ENCODE measurements at regions not wholly inside any gene's neighbourhood (a gene's known extent, or its start where the extent isn't known, plus 50 kb on each side); places are given as distances from the start of the nearest gene placed in this dataset.

GRCh38 chrX:124736553-124737270, 390.3 kb downstream of the SH2D1A start:
- in situ Hi-C loops (cut with MboI; ENCODE audit: low sequenced_read_pairs): no loop called here
- ATAC-seq (ENCODE audit: low read depth): no peak

More at GRCh38 chrX:124736553-124737270, 390.3 kb downstream of the SH2D1A start:
- H3K4me3 ChIP-seq (ENCODE audit: insufficient read depth, low read depth, low read length): no peak overlapping the region
- H4K20me1 ChIP-seq (ENCODE audit: insufficient read depth, low read length): no peaks in the 10 kb centered on the region
- no peak for DNase-seq
- H4K8ac ChIP-seq (ENCODE audit: low read depth in 2 of 2, low read length in 2 of 2): no peak overlapping the region
- no peak overlapping the region for H3K56ac ChIP-seq (ENCODE audit: extremely low read depth, insufficient read depth, low read length)
- no peak overlapping the region for H3K9ac ChIP-seq (ENCODE audit: low read depth, low read length)
- H3K23ac ChIP-seq (ENCODE audit: low read depth, low read length): no peak overlapping the region
- dilution Hi-C loops (cut with HindIII; ENCODE audit: low sequenced_read_pairs, unreplicated experiment) (no loop called here), intact Hi-C loops (cut with micrococcal nuclease) (no loop called here)
- no peaks in the 10 kb centered on the region for H3K9me1 ChIP-seq (ENCODE audit: insufficient read depth, low read length)
- ChIA-PET CTCF (no interaction called here), POLR2A (ENCODE audit: unreplicated experiment) (no interaction called here)
- TF ChIP-seq CTCF (conservative IDR thresholded peaks at IDR 0.05; ENCODE audit: low read depth, low read length): no peak
- TF ChIP-seq MXI1 (IDR thresholded peaks at IDR 0.05; ENCODE audit: borderline replicate concordance, low read depth, low read length): no peak
- no peak for TF ChIP-seq MAZ (IDR thresholded peaks at IDR 0.05; ENCODE audit: borderline replicate concordance, low read depth, low read length)
- no peak for TF ChIP-seq BHLHE40 (IDR thresholded peaks at IDR 0.05; ENCODE audit: low read depth, low read length)
- TF ChIP-seq RFX5 (IDR thresholded peaks at IDR 0.05; ENCODE audit: low read depth, low read length): no peak
- H3K4me1 ChIP-seq (ENCODE audit: control insufficient read depth, insufficient read depth, low read length): no peaks in the 10 kb centered on the region
- no peak overlapping the region for H2BK120ac ChIP-seq (ENCODE audit: low read depth, low read length)
- H3K14ac ChIP-seq (replicated peaks; ENCODE audit: low read depth, low read length): no peak overlapping the region
- no peak overlapping the region for H3K4me2 ChIP-seq (ENCODE audit: low read depth, low read length)
- no peak overlapping the region for H2BK15ac ChIP-seq (ENCODE audit: low read depth, low read length)
- H3K27me3 ChIP-seq (ENCODE audit: control insufficient read depth, insufficient read depth, low read length): no peaks in the 10 kb centered on the region
- no peaks in the 10 kb centered on the region for H3K79me1 ChIP-seq (ENCODE audit: low read depth in 1 of 2, low read length in 2 of 2)
- no peak overlapping the region for H2BK20ac ChIP-seq (ENCODE audit: low read depth, low read length)
- no peak overlapping the region for H3K4ac ChIP-seq (ENCODE audit: low read depth, low read length)
- BruUV-seq (replicated peaks): no TSS peak
- no peaks in the 10 kb centered on the region for H3K9me3 ChIP-seq (ENCODE audit: control insufficient read depth, insufficient read depth, low read length)
- no peak overlapping the region for H4K91ac ChIP-seq (ENCODE audit: insufficient read depth, low read depth, low read length)
- H2BK5ac ChIP-seq (ENCODE audit: low read depth, low read length, poor library complexity, severe bottlenecking): no peak overlapping the region
- WGBS, 2 experiments (ENCODE audit: extremely low coverage in 2 of 2, insufficient read length in 1 of 2): no CpG with 5 or more reads among the region's 9 CpGs
- H2AFZ ChIP-seq (replicated peaks; ENCODE audit: low read length, poor library complexity): no peak overlapping the region
- no peak overlapping the region for H3K27ac ChIP-seq (ENCODE audit: insufficient read depth, low read length)
- H2AK9ac ChIP-seq (replicated peaks; ENCODE audit: low read depth, low read length, poor library complexity): no peak overlapping the region
- no peak overlapping the region for H2AK5ac ChIP-seq (ENCODE audit: low read depth, low read length)
- no peak overlapping the region for H4K5ac ChIP-seq (ENCODE audit: low read depth, low read length)
- H3K36me3 ChIP-seq (ENCODE audit: control insufficient read depth, insufficient read depth, low read length): no peaks in the 10 kb centered on the region
- no peak overlapping the region for H3K18ac ChIP-seq (ENCODE audit: low read depth, low read length)
